DOHH2 (cell line): ENCODE measurements at regions not wholly inside any gene's neighbourhood (a gene's known extent, or its start where the extent isn't known, plus 50 kb on each side); places are given as distances from the start of the nearest gene placed in this dataset.

Experiments used
- H3F3A ChIP-seq: fragments of 200-600 bp; sonication (generic), shearing (Covaris generic); 2 replicates; pipeline ENCODE4 v1.6.0; 2016; ENCODE audit warnings: antibody characterized with exemption, mild to moderate bottlenecking; ENCODE audit not compliant: control insufficient read depth, insufficient read depth
- H3K27ac ChIP-seq: fragments of 200-600 bp; sonication (generic); 2 replicates; pipeline ENCODE4 v1.5.1; 2014; ENCODE audit warnings: low read depth, mild to moderate bottlenecking, low read length, moderate library complexity
- H3K27me3 ChIP-seq: fragments of 200-600 bp; sonication (generic); 2 replicates; pipeline ENCODE4 v1.6.1; 2014; ENCODE audit warnings: mild to moderate bottlenecking, low read length, mixed read lengths; ENCODE audit not compliant: control insufficient read depth
- H3K36me3 ChIP-seq: fragments of 200-600 bp; sonication (generic); 2 replicates; pipeline ENCODE4 v1.6.1; 2014; ENCODE audit warnings: mild to moderate bottlenecking, low read length, moderate library complexity, mixed read lengths; ENCODE audit not compliant: control insufficient read depth
- H3K4me1 ChIP-seq: fragments of 200-600 bp; sonication (generic); 2 replicates; pipeline ENCODE4 v1.6.1; 2014; ENCODE audit warnings: mild to moderate bottlenecking, low read length, mixed read lengths; ENCODE audit not compliant: control insufficient read depth
- H3K4me2 ChIP-seq: fragments of 200-600 bp; sonication (generic); 2 replicates; pipeline ENCODE4 v1.6.0; 2014; ENCODE audit warnings: mild to moderate bottlenecking, low read length, moderate library complexity
- H3K4me3 ChIP-seq: fragments of 200-600 bp; sonication (generic); 2 replicates; pipeline ENCODE4 v1.5.1; 2014; ENCODE audit warnings: mild to moderate bottlenecking, low read length, mixed read lengths
- H3K79me2 ChIP-seq: fragments of 200-600 bp; sonication (generic); 2 replicates; pipeline ENCODE4 v1.6.1; 2014; ENCODE audit warnings: mild to moderate bottlenecking, low read length, mixed read lengths; ENCODE audit not compliant: control insufficient read depth
- H3K9me2 ChIP-seq: fragments of 200-600 bp; sonication (generic); replicated peaks from 2 replicates; pipeline ENCODE4 v1.6.1; 2014; ENCODE audit warnings: mild to moderate bottlenecking, low read length, mixed read lengths; ENCODE audit not compliant: control insufficient read depth
- H3K9me3 ChIP-seq: fragments of 200-600 bp; sonication (generic); 2 replicates; pipeline ENCODE4 v1.6.1; 2014; ENCODE audit warnings: antibody characterized with exemption, low read length, mixed read lengths; ENCODE audit not compliant: control insufficient read depth, insufficient read depth
- H4K20me1 ChIP-seq: fragments of 200-600 bp; sonication (generic); 2 replicates; pipeline ENCODE4 v1.6.0; 2014; ENCODE audit warnings: low read depth, mild to moderate bottlenecking, antibody characterized with exemption, low read length, moderate library complexity; ENCODE audit not compliant: control insufficient read depth, insufficient read depth
- EZH2phosphoT487 ChIP-seq: fragments of 200-600 bp; sonication (generic); IDR thresholded peaks from 2 replicates; pipeline ENCODE4 v1.6.1; 2017; ENCODE audit warnings: borderline replicate concordance, mild to moderate bottlenecking, antibody characterized with exemption, low read length, moderate library complexity, mixed read lengths
- TF ChIP-seq, protein P1 (sequence below): fragments of 200-600 bp; sonication (generic); IDR thresholded peaks from one replicate; pipeline ENCODE4 v1.5.1; 2014; ENCODE audit warnings: antibody characterized with exemption, mild to moderate bottlenecking, low read depth, low read length; ENCODE audit not compliant: poor library complexity, severe bottlenecking

DNA sequence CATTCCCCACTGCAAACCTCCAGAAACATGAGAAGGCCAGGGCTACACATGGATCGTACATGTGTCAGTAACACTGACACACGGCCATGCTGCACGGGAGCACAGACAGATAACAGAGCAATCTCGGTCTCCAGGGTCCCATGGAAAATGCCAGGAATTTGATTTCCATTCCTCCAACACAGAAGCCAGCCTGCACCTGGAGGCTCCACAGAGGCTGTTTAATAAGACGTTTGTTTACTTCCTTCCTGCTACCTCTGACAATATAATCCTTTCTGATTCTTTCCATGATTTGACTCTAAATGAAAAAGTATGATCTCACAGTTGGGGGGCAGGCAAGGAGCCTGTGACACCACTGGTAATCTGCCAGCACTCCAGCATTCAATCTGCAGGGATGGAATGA is 210.9 kb upstream of the DDX18 start:
- H4K20me1 ChIP-seq = no peaks in the 10 kb centered on the region
- no peak overlapping the region for H3K27ac ChIP-seq
- no peaks in the 10 kb centered on the region for H3K27me3 ChIP-seq
- no peaks in the 10 kb centered on the region for H3K36me3 ChIP-seq
- H3K9me2 ChIP-seq = no peaks in the 10 kb centered on the region; the same call in 1 of the 2 replicates
- no peaks in the 10 kb centered on the region for H3K9me3 ChIP-seq
- H3K4me1 ChIP-seq = no peaks in the 10 kb centered on the region
- no peaks in the 10 kb centered on the region for H3F3A ChIP-seq
- no peak overlapping the region for H3K4me2 ChIP-seq
- no peak overlapping the region for H3K4me3 ChIP-seq
- H3K79me2 ChIP-seq = no peaks in the 10 kb centered on the region
- TF ChIP-seq, protein P1, sequence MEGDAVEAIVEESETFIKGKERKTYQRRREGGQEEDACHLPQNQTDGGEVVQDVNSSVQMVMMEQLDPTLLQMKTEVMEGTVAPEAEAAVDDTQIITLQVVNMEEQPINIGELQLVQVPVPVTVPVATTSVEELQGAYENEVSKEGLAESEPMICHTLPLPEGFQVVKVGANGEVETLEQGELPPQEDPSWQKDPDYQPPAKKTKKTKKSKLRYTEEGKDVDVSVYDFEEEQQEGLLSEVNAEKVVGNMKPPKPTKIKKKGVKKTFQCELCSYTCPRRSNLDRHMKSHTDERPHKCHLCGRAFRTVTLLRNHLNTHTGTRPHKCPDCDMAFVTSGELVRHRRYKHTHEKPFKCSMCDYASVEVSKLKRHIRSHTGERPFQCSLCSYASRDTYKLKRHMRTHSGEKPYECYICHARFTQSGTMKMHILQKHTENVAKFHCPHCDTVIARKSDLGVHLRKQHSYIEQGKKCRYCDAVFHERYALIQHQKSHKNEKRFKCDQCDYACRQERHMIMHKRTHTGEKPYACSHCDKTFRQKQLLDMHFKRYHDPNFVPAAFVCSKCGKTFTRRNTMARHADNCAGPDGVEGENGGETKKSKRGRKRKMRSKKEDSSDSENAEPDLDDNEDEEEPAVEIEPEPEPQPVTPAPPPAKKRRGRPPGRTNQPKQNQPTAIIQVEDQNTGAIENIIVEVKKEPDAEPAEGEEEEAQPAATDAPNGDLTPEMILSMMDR = no peak
- TF ChIP-seq EZH2phosphoT487 = no peak

DNA sequence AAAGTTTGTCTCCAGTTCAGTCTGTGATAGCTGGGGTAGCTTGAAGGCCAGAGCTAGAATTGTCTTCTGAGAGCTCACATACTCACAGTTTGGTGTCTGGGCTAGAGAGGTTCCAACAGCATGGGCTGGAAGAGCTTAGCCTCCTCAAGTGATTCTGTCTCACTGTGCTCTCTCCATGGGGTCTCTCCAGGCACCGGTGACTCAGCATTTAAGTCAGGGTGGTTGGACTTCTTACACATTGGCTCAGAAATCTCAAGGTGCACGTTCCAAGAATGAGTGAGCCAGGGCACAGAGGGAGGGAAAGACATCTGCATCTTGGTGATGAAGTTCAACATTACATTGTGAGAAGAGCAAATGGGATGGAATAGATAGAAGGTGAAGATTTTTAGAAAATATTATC is 207.3 kb upstream of the DDX18 start:
- Histone ChIP-seq H3K4me3 (no peak overlapping the region), H3K4me2 (no peak overlapping the region), H3K9me2 (no peaks in the 10 kb centered on the region), H3F3A (no peaks in the 10 kb centered on the region), H3K4me1 (no peaks in the 10 kb centered on the region), H4K20me1 (no peaks in the 10 kb centered on the region), H3K9me3 (no peaks in the 10 kb centered on the region), H3K27me3 (no peaks in the 10 kb centered on the region), H3K79me2 (no peaks in the 10 kb centered on the region), H3K27ac (no peak overlapping the region), H3K36me3 (no peaks in the 10 kb centered on the region)
- TF ChIP-seq, protein P1 = no peak
- no peak for TF ChIP-seq EZH2phosphoT487

DNA sequence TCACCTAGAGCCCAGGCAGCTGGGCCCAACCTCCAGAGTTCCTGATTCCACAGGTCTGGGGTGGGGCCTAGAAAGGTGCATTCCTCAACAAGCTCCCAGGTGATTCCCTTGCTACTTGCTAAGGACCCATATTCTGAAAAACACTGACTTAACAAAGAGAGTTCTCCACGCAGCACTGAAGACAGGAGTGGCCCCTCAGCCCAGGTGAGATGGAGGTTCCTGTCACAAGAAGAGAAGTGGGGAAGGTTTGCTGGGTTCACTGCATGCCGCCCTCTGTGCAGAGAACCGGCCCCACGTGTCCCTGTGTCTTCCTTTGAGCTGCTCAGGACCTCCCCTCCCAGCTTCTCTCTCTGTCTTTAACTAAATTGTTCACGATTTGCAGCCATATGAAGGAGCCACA is 201.4 kb upstream of the DDX18 start:
- no peaks in the 10 kb centered on the region for H3K9me3 ChIP-seq
- no peaks in the 10 kb centered on the region for H3K4me1 ChIP-seq
- H3K27ac ChIP-seq = no peak overlapping the region
- no peaks in the 10 kb centered on the region for H3K36me3 ChIP-seq
- H3F3A ChIP-seq = no peaks in the 10 kb centered on the region
- H3K4me3 ChIP-seq = no peak overlapping the region
- no peaks in the 10 kb centered on the region for H4K20me1 ChIP-seq
- no peaks in the 10 kb centered on the region for H3K79me2 ChIP-seq
- H3K4me2 ChIP-seq = no peak overlapping the region
- no peak for TF ChIP-seq EZH2phosphoT487
- TF ChIP-seq, protein P1 = no peak
- H3K9me2 ChIP-seq = no peaks in the 10 kb centered on the region
- no peaks in the 10 kb centered on the region for H3K27me3 ChIP-seq

DNA sequence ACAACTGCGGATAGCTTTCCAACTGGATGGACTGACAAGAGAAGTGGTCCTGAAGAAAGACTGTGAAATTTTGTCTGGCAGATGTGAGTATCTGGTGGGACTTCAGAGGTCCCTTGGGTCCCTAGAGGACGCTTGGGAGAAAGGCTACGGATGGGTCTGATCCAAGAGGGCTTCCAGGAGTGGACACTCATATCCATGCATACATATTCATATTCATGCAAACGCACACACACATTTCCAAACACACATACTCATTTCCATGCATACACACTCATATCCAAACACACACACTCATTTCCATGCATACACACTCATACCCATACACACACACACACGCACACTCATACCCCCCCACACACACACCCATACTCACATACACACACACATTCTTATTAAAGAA is 200.2 kb upstream of the DDX18 start:
- H3K9me2 ChIP-seq = no peaks in the 10 kb centered on the region
- no peak overlapping the region for H3K27ac ChIP-seq

More for the DNA sequence above, 200.2 kb upstream of the DDX18 start:
- Histone ChIP-seq H3K9me3 (no peaks in the 10 kb centered on the region), H3K4me1 (no peaks in the 10 kb centered on the region), H3K79me2 (no peaks in the 10 kb centered on the region), H3K36me3 (no peaks in the 10 kb centered on the region), H3K4me3 (no peak overlapping the region), H3K4me2 (no peak overlapping the region), H3K27me3 (no peaks in the 10 kb centered on the region), H3F3A (no peaks in the 10 kb centered on the region), H4K20me1 (no peaks in the 10 kb centered on the region)
- TF ChIP-seq, protein P1 = no peak
- no peak for TF ChIP-seq EZH2phosphoT487
